PC-3 (cell line): ENCODE measurements at regions not wholly inside any gene's neighbourhood (a gene's known extent, or its start where the extent isn't known, plus 50 kb on each side); places are given as distances from the start of the nearest gene placed in this dataset.

Experiments used
- ATAC-seq: fragments of 200-7000 bp; cut with Tn5 transposase; 2 replicates; pipeline ENCODE4 v1.9.1; 2020; ENCODE audit warnings: mild to moderate bottlenecking, moderate library complexity
- BruUV-seq: library from RNA; stranded (reverse); fragments of 400-500 nt; replicated peaks from 2 replicates; lab custom pipeline; 2021; lab: Mats Ljungman, UMichigan
- CTCF ChIA-PET: fragments of 300-600 bp; sonication (Branson Sonifier 250); formaldehyde crosslinking; loops from one replicate; lab custom pipeline; 2022; ENCODE audit warnings: antibody characterized with exemption; lab: Charles Lee
- POLR2A ChIA-PET: fragments of 300-600 bp; sonication (Branson Sonifier 250); formaldehyde crosslinking; loops from one replicate; lab custom pipeline; 2022; ENCODE audit warnings: antibody characterized with exemption; ENCODE audit not compliant: unreplicated experiment; lab: Charles Lee
- DNase-seq: peaks from one replicate; pipeline ENCODE4 v3.0.0-alpha.2; 2015
- H2AFZ ChIP-seq: fragments of 300-600 bp; sonication (generic); 2 replicates; pipeline ENCODE4 v1.6.0; 2016; ENCODE audit warnings: antibody characterized with exemption, low read length
- H3F3A ChIP-seq: fragments of 300-600 bp; sonication (generic); one replicate; pipeline ENCODE4 v1.6.0; 2017; ENCODE audit warnings: antibody characterized with exemption, low read length, control low read depth, mild to moderate bottlenecking; ENCODE audit not compliant: unreplicated experiment
- H3K27ac ChIP-seq: fragments of 300-600 bp; sonication (generic); 2 replicates; pipeline ENCODE4 v1.5.1; 2016; ENCODE audit warnings: mild to moderate bottlenecking, low read length
- H3K27me3 ChIP-seq: fragments of 300-600 bp; sonication (generic); 2 replicates; pipeline ENCODE4 v1.6.1; 2016; ENCODE audit warnings: low read length, mixed read lengths
- H3K36me3 ChIP-seq: fragments of 300-600 bp; sonication (generic); 2 replicates; pipeline ENCODE4 v1.6.1; 2016; ENCODE audit warnings: low read depth, mixed run types, low read length, mixed read lengths
- H3K4me1 ChIP-seq: fragments of 300-600 bp; sonication (generic); 2 replicates; pipeline ENCODE4 v1.5.1; 2016; ENCODE audit warnings: low read length; ENCODE audit not compliant: insufficient read depth
- H3K4me2 ChIP-seq: fragments of 300-600 bp; sonication (generic); 2 replicates; pipeline ENCODE4 v1.6.0; 2016; ENCODE audit warnings: low read length
- H3K4me3 ChIP-seq: fragments of 300-600 bp; sonication (generic); 2 replicates; pipeline ENCODE4 v1.5.1; 2016; ENCODE audit warnings: mild to moderate bottlenecking, low read length, mixed read lengths
- H3K79me2 ChIP-seq: fragments of 300-600 bp; sonication (generic); 2 replicates; pipeline ENCODE4 v1.6.1; 2017; ENCODE audit warnings: low read length, mixed read lengths
- H3K9ac ChIP-seq: fragments of 300-600 bp; sonication (generic); 2 replicates; pipeline ENCODE4 v1.6.0; 2016; ENCODE audit warnings: mild to moderate bottlenecking, low read length
- H3K9me2 ChIP-seq: fragments of 300-600 bp; sonication (generic); replicated peaks from 2 replicates; pipeline ENCODE4 v1.6.1; 2016; ENCODE audit warnings: mixed run types, low read length, mixed read lengths
- H3K9me3 ChIP-seq: fragments of 300-600 bp; sonication (generic); 2 replicates; pipeline ENCODE4 v1.6.1; 2016; ENCODE audit warnings: low read length, mixed read lengths
- H4K20me1 ChIP-seq: fragments of 300-600 bp; sonication (generic); 2 replicates; pipeline ENCODE4 v1.6.1; 2016; ENCODE audit warnings: low read length, mixed read lengths
- EZH2 ChIP-seq: fragments of 300-600 bp; sonication (generic); IDR thresholded peaks from one replicate; pipeline ENCODE4 v1.6.1; 2017; ENCODE audit warnings: antibody characterized with exemption, mild to moderate bottlenecking, low read length; ENCODE audit not compliant: unreplicated experiment
- EZH2phosphoT487 ChIP-seq: fragments of 300-600 bp; sonication (generic); IDR thresholded peaks from 2 replicates; pipeline ENCODE4 v1.6.1; 2018; ENCODE audit warnings: mild to moderate bottlenecking, antibody characterized with exemption, low read length, borderline replicate concordance
- intact Hi-C: fragments of 100-400 bp; cut with micrococcal nuclease; formaldehyde crosslinking; loops from 2 replicates; pipeline ENCODE4 v1.9.0; 2023
- TF ChIP-seq, protein P1 (sequence below): fragments of 300-600 bp; sonication (generic); conservative IDR thresholded peaks from 2 replicates; pipeline ENCODE4 v1.5.1; 2017; ENCODE audit warnings: antibody characterized with exemption, low read depth, mild to moderate bottlenecking, low read length

DNA sequence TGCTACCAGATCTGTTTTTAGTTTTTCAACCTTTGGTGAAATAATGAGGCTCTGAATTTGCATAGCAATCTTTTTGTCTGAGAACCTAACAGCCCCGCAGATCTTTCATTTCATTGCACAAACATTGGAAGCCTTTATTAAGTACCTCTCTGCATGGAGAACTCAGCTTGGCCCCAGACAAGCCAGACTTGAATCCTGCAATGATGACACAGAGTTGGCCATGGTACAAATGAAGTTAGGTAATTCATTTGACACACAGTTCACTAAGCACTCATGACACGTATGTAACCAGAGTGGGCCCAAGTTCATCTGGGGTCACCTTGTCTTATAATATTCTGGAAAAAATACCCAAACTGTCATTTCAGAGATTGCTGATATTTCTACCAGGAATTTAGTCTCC is 439.1 kb upstream of the ID2 start:
- intact Hi-C loops = no loop called here
- no TSS peak for BruUV-seq
- H3K4me1 ChIP-seq = no peaks in the 10 kb centered on the region
- H3K9me3 ChIP-seq = 0 out of 2 replicates have a peak, but pooled peaks cover 4% of the 10 kb centered on the region
- ChIA-PET POLR2A (interaction anchor here (0.8 kb wide), 1 partner anchor 257 kb away, joined by 6 read pairs; no protein-coding TSS in a partner anchor), CTCF (no interaction called here)
- H3K79me2 ChIP-seq = no peaks in the 10 kb centered on the region
- TF ChIP-seq, protein P1, sequence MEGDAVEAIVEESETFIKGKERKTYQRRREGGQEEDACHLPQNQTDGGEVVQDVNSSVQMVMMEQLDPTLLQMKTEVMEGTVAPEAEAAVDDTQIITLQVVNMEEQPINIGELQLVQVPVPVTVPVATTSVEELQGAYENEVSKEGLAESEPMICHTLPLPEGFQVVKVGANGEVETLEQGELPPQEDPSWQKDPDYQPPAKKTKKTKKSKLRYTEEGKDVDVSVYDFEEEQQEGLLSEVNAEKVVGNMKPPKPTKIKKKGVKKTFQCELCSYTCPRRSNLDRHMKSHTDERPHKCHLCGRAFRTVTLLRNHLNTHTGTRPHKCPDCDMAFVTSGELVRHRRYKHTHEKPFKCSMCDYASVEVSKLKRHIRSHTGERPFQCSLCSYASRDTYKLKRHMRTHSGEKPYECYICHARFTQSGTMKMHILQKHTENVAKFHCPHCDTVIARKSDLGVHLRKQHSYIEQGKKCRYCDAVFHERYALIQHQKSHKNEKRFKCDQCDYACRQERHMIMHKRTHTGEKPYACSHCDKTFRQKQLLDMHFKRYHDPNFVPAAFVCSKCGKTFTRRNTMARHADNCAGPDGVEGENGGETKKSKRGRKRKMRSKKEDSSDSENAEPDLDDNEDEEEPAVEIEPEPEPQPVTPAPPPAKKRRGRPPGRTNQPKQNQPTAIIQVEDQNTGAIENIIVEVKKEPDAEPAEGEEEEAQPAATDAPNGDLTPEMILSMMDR = no peak
- TF ChIP-seq EZH2 = no peak
- TF ChIP-seq EZH2phosphoT487 = no peak
- H3K9ac ChIP-seq = no peak overlapping the region
- H3F3A ChIP-seq = no peaks in the 10 kb centered on the region
- no peak for DNase-seq
- no peak overlapping the region for H3K27ac ChIP-seq
- H3K36me3 ChIP-seq = no peaks in the 10 kb centered on the region
- H3K4me3 ChIP-seq = no peak overlapping the region
- H3K27me3 ChIP-seq = no peaks in the 10 kb centered on the region
- ATAC-seq = no peak
- no peak overlapping the region for H3K4me2 ChIP-seq
- H3K9me2 ChIP-seq = no peaks in the 10 kb centered on the region
- no peak overlapping the region for H2AFZ ChIP-seq
- H4K20me1 ChIP-seq = no peaks in the 10 kb centered on the region

DNA sequence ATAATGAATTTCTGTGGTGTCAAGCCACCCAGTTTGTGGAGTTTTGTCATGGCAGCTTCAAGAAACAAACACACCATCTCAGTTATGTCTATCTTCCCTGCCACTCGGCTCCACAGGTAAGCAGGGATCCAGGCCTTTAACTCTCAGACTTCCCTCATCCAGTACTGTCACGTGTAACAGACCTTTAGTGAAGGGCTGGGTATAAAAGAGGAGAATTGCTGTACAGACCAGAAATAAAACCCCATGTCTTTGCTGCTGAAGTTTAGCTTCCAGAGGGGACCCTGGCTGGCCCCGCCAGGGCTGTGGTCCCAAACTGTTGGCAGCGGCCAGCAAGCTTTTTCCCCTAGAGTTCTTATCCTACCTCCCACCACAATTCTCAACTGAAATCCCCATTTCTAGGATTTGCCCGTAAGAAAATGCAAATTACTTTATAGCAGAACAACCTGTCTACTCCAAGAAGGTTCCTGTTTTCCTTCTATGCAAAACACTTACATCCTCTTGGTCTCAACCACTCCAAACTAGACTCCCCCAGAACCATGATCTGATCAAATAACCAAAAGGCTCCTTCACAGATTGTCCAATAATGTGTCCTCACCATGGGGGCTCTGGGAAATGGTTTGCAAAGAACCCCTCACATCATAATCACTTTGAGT is 438.0 kb upstream of the ID2 start:
- ChIA-PET CTCF (no interaction called here), POLR2A (no interaction called here)
- Histone ChIP-seq H3K79me2 (no peaks in the 10 kb centered on the region), H3K4me2 (no peak overlapping the region), H4K20me1 (no peaks in the 10 kb centered on the region), H3K27ac (no peak overlapping the region), H2AFZ (no peak overlapping the region), H3K4me3 (no peak overlapping the region), H3K27me3 (no peaks in the 10 kb centered on the region), H3K36me3 (no peaks in the 10 kb centered on the region), H3K9me2 (no peaks in the 10 kb centered on the region), H3K9me3 (0 out of 2 replicates have a peak, but pooled peaks cover 4% of the 10 kb centered on the region), H3F3A (no peaks in the 10 kb centered on the region), H3K4me1 (no peaks in the 10 kb centered on the region), H3K9ac (no peak overlapping the region)
- no TSS peak for BruUV-seq
- TF ChIP-seq EZH2 (no peak), EZH2phosphoT487 (no peak)
- TF ChIP-seq, protein P1 = no peak
- intact Hi-C loops = no loop called here
- DNase-seq (no peak), ATAC-seq (no peak)

DNA sequence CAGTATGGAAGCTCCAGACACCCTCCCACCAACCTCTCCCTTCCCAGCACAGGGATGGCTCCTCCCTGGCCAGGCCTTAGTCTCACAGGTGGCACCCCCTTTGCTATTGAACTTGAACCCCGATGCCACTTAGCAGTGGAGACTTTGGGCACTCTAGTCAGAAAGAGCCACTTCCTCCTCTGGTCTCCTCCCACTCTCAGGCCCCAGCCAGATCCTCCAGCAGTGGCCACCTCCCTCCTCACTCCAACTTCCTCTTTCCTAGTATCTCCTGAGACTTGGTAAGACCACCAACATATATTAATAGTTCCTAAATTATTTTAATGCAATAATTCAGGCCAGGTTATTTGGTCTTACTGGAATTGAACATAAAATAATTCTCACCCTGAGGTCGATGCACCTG is 437.2 kb upstream of the ID2 start:
- Histone ChIP-seq H3K4me1 (no peaks in the 10 kb centered on the region), H3K9ac (no peak overlapping the region), H2AFZ (no peak overlapping the region), H3K79me2 (no peaks in the 10 kb centered on the region), H3K36me3 (no peaks in the 10 kb centered on the region), H3K9me3 (0 out of 2 replicates have a peak, but pooled peaks cover 4% of the 10 kb centered on the region), H3K27me3 (no peaks in the 10 kb centered on the region), H3K27ac (no peak overlapping the region), H4K20me1 (no peaks in the 10 kb centered on the region), H3F3A (no peaks in the 10 kb centered on the region), H3K4me3 (no peak overlapping the region), H3K9me2 (no peaks in the 10 kb centered on the region), H3K4me2 (no peak overlapping the region)
- intact Hi-C loops = no loop called here
- BruUV-seq = no TSS peak
- POLR2A ChIA-PET = no interaction called here
- DNase-seq (no peak), ATAC-seq (no peak)
- TF ChIP-seq, protein P1 = no peak
- TF ChIP-seq EZH2phosphoT487 = no peak
- TF ChIP-seq EZH2 = no peak
- CTCF ChIA-PET = no interaction called here
